Right lobe of liver (tissue), 4 donors: ENCODE measurements at regions not wholly inside any gene's neighbourhood (a gene's known extent, or its start where the extent isn't known, plus 50 kb on each side); places are given as distances from the start of the nearest gene placed in this dataset.

Experiments
- CTCF ChIP-seq, 4 donors: fragments of 200-600 bp in 3 of 4; fragments of 450-650 bp in 1 of 4; IDR thresholded peaks; one replicate each; pipeline versions ENCODE4 v1.5.1 to v1.8.0; 2016 to 2022; ENCODE audit warnings: antibody characterized with exemption in 4 of 4, mild to moderate bottlenecking in 2 of 4
- POLR2A ChIP-seq: fragments of 450-650 bp; IDR thresholded peaks from one replicate; pipeline ENCODE4 v1.6.1; 2017; ENCODE audit warnings: antibody characterized with exemption, mild to moderate bottlenecking
- donor health status: DM: no; HTN: no; CAD: no.
- donor health status: DM: no; HTN: no; CAD: no.
- donor health status: DM: no; HTN: yes; CAD: no.

- TF ChIP-seq POLR2A (no peak), CTCF (IDR thresholded peaks at IDR 0.05) (no peak)
These were observed 1475.0 kb upstream of the ZEB2 start for GRCh38 chr2:145994910-145995309.
